ENCODE measurements at regions not wholly inside any gene's neighbourhood (a gene's known extent, or its start where the extent isn't known, plus 50 kb on each side); places are given as distances from the start of the nearest gene placed in this dataset.

- ChIA-PET CTCF (no interaction called here), POLR2A (no interaction called here)
- TF ChIP-seq, protein P1, sequence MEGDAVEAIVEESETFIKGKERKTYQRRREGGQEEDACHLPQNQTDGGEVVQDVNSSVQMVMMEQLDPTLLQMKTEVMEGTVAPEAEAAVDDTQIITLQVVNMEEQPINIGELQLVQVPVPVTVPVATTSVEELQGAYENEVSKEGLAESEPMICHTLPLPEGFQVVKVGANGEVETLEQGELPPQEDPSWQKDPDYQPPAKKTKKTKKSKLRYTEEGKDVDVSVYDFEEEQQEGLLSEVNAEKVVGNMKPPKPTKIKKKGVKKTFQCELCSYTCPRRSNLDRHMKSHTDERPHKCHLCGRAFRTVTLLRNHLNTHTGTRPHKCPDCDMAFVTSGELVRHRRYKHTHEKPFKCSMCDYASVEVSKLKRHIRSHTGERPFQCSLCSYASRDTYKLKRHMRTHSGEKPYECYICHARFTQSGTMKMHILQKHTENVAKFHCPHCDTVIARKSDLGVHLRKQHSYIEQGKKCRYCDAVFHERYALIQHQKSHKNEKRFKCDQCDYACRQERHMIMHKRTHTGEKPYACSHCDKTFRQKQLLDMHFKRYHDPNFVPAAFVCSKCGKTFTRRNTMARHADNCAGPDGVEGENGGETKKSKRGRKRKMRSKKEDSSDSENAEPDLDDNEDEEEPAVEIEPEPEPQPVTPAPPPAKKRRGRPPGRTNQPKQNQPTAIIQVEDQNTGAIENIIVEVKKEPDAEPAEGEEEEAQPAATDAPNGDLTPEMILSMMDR (IDR thresholded peaks at IDR 0.05; ENCODE audit: low read depth, low read length) = no peak
- DNase-seq (ENCODE audit: low read depth, low spot score) = no peak
- Histone ChIP-seq H3K27ac (ENCODE audit: low read depth, low read length) (no peak overlapping the region), H3K4me3 (ENCODE audit: low read depth, low read length) (no peak overlapping the region), H3K9me3 (ENCODE audit: control insufficient read depth, insufficient read depth, low read length) (no peaks in the 10 kb centered on the region), H3K27me3 (ENCODE audit: control insufficient read depth, insufficient read depth, low read length) (no peaks in the 10 kb centered on the region)
These were observed 152.6 kb upstream of the RNPC3 start for GRCh38 chr1:103372866-103373265.

GRCh38 chr1:103371234-103371633 is 154.3 kb upstream of the RNPC3 start:
- Histone ChIP-seq H3K27ac (ENCODE audit: low read depth, low read length) (no peak overlapping the region), H3K4me3 (ENCODE audit: low read depth, low read length) (no peak overlapping the region), H3K27me3 (ENCODE audit: control insufficient read depth, insufficient read depth, low read length) (no peaks in the 10 kb centered on the region), H3K9me3 (ENCODE audit: control insufficient read depth, insufficient read depth, low read length) (no peaks in the 10 kb centered on the region)
- TF ChIP-seq, protein P1 (IDR thresholded peaks at IDR 0.05; ENCODE audit: low read depth, low read length) = no peak
- CTCF ChIA-PET = no interaction called here
- DNase-seq (ENCODE audit: low read depth, low spot score) = no peak
- POLR2A ChIA-PET = no interaction called here

DNA sequence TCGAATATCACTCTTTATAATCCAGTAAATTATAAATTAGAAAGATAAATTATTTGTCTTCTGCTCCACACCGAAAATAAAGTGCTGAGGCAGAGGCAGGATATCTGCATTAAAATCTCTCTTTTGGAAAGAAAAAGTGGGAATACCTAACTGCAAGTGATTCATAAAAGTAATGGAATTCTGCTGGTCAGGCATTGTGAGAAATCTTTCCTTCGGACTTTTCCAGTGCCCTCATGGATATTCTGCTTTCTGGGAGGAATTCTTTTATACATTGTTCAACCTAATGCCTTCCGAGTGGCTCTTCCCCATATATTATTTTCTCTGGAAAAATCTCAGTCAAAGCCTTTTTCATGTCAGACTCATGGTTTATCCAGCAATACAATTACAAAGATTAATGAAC is 158.3 kb upstream of the RNPC3 start:
- TF ChIP-seq, protein P1 (IDR thresholded peaks at IDR 0.05; ENCODE audit: low read depth, low read length) = no peak
- no peaks in the 10 kb centered on the region for H3K9me3 ChIP-seq (ENCODE audit: control insufficient read depth, insufficient read depth, low read length)

GRCh38 chr1:103365860-103366569 is 159.5 kb upstream of the RNPC3 start:
- ChIA-PET POLR2A (no interaction called here), CTCF (no interaction called here)
- TF ChIP-seq, protein P1 (IDR thresholded peaks at IDR 0.05; ENCODE audit: low read depth, low read length) = no peak
- H3K9me3 ChIP-seq (ENCODE audit: control insufficient read depth, insufficient read depth, low read length) = no peaks in the 10 kb centered on the region
- H3K4me3 ChIP-seq (ENCODE audit: low read depth, low read length) = no peak overlapping the region
- no peak for DNase-seq (ENCODE audit: low read depth, low spot score)
- no peaks in the 10 kb centered on the region for H3K27me3 ChIP-seq (ENCODE audit: control insufficient read depth, insufficient read depth, low read length)
- no peak overlapping the region for H3K27ac ChIP-seq (ENCODE audit: low read depth, low read length)

More for the DNA sequence above, 158.3 kb upstream of the RNPC3 start:
- ChIA-PET POLR2A (no interaction called here), CTCF (interaction anchor here (1.1 kb wide), 1 partner anchor 94 kb away, joined by 3 read pairs; no protein-coding TSS in a partner anchor)
- no peak overlapping the region for H3K4me3 ChIP-seq (ENCODE audit: low read depth, low read length)
- DNase-seq (ENCODE audit: low read depth, low spot score) = no peak
- no peaks in the 10 kb centered on the region for H3K27me3 ChIP-seq (ENCODE audit: control insufficient read depth, insufficient read depth, low read length)
- H3K27ac ChIP-seq (ENCODE audit: low read depth, low read length) = no peak overlapping the region

- DNase-seq (ENCODE audit: low read depth, low spot score) = no peak
- Histone ChIP-seq H3K4me3 (ENCODE audit: low read depth, low read length) (no peak overlapping the region), H3K9me3 (ENCODE audit: control insufficient read depth, insufficient read depth, low read length) (no peaks in the 10 kb centered on the region), H3K27ac (ENCODE audit: low read depth, low read length) (no peak overlapping the region), H3K27me3 (ENCODE audit: control insufficient read depth, insufficient read depth, low read length) (no peaks in the 10 kb centered on the region)
- ChIA-PET POLR2A (no interaction called here), CTCF (no interaction called here)
- TF ChIP-seq, protein P1 (IDR thresholded peaks at IDR 0.05; ENCODE audit: low read depth, low read length) = no peak
These were observed 162.5 kb upstream of the RNPC3 start for GRCh38 chr1:103363008-103363365.

All from AG04450 (cell line).